ENCODE measurements at regions not wholly inside any gene's neighbourhood (a gene's known extent, or its start where the extent isn't known, plus 50 kb on each side); places are given as distances from the start of the nearest gene placed in this dataset.

GRCh38 chr1:234545517-234546386 lies 64.2 kb downstream of the IRF2BP2 start:
- peak overlapping the region; percentile 81 for H3K27ac ChIP-seq
- no peak for TF ChIP-seq ZFX (IDR thresholded peaks at IDR 0.05)
- TF ChIP-seq, protein P1, sequence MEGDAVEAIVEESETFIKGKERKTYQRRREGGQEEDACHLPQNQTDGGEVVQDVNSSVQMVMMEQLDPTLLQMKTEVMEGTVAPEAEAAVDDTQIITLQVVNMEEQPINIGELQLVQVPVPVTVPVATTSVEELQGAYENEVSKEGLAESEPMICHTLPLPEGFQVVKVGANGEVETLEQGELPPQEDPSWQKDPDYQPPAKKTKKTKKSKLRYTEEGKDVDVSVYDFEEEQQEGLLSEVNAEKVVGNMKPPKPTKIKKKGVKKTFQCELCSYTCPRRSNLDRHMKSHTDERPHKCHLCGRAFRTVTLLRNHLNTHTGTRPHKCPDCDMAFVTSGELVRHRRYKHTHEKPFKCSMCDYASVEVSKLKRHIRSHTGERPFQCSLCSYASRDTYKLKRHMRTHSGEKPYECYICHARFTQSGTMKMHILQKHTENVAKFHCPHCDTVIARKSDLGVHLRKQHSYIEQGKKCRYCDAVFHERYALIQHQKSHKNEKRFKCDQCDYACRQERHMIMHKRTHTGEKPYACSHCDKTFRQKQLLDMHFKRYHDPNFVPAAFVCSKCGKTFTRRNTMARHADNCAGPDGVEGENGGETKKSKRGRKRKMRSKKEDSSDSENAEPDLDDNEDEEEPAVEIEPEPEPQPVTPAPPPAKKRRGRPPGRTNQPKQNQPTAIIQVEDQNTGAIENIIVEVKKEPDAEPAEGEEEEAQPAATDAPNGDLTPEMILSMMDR (conservative IDR thresholded peaks at IDR 0.05), result no peak

- TF ChIP-seq, protein P1 (conservative IDR thresholded peaks at IDR 0.05), result no peak
- TF ChIP-seq ZFX (IDR thresholded peaks at IDR 0.05), result 0 out of 2 replicates have a peak, but pooled peaks have one; percentile 20
- H3K27ac ChIP-seq, result peak overlapping the region; percentile 81
Measured at GRCh38 chr1:234544087-234544579, 65.2 kb upstream of the TARBP1 start.

DNA sequence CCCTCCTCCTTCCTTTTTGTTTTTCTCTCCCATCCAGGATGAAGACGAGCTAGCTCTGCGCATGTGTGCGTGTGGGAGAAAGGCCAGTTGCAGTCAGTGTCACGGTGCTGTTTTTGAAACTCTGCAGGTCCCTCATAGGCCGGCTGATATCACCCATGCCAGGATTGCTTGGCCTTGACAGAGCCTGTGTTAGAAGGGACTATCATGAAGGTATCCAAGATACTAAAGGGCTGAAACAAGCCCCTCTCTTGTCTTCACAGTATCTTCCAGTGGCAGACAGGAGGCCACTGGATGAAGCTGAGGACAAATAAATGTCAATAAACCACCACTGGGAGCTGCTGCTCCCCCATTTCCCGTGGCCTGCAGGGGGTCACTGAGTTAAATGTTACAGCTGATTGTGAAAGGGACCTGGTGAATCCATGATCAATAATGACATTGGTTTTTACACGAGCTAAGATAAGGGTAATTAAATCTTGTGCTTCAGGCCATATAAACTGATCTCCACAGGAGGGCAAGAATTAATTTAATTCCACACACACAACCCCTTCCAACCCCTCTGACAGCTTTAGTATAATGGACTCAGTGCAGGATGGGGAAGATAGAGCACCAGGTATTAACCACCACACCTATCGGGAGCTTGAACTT lies 64.6 kb upstream of the TARBP1 start:
- TF ChIP-seq, protein P1 (conservative IDR thresholded peaks at IDR 0.05), result no peak
- no peak for TF ChIP-seq ZFX (IDR thresholded peaks at IDR 0.05)
- peak overlapping the region; percentile 81 for H3K27ac ChIP-seq

DNA sequence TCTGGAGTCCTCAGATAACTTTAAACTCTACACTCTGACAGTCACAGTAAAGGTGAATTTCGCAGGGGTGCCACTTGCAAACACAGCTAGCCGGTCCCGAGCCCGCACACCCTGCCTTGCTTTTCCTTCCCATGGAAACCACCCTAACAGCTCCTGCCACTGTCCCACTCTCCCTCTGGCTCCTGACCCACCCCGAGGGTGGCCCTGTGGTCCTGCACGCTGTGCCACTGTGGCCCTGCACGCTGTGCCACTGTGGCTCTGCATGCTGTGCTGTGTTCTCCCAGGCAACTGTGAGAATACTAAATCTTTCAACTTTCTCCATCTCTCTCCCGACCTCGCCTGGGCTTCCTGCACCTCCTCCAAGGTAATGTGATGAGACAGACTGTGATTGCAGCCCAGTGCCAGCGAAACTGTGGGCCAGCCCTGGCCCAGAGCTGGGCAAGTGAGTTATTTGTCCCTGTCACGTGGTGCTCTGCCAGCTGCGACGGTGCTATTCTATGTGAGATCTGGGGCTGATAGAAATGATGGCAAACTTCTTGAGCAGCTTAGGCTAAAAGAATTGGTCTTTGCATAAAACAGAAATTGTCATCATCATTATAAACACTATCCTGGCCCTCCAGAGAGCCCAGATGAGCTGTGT lies 63.4 kb upstream of the TARBP1 start:
- no peak for TF ChIP-seq ZFX (IDR thresholded peaks at IDR 0.05)
- TF ChIP-seq, protein P1 (conservative IDR thresholded peaks at IDR 0.05), result no peak
- H3K27ac ChIP-seq, result peak overlapping the region; percentile 36

DNA sequence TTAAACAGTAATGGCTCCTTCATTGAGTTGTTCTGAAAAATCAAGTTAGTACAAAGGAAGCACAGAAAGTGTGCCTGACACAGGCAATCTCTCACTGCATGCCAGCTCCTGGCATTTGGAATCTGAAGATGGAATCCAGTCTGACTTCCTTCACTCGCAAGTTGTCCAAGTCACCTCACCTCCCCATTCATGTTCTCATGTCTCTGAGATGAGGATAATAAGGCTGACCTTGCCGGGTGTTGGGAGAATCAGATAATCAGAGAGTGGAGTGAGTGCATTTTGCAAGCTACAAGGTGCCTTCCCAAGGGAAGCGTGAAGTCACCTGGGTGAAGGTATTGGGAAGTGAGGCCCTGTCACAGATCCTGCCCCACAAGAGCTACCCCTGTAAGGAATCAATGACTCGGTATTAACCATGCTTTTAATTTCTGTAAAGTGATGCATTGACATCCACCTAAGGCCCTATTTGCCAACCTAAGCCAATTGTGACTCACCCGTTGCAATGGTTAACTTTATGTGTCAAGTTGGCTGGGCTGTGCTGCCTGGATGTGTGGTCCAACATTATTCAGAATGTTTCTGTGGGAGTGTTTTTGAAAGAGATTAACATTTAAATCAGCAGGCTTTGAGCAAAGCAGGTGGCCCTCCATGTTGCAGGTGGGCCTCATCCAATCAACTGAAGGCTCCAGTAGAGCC lies 62.5 kb upstream of the TARBP1 start:
- peak overlapping the region; percentile 36 for H3K27ac ChIP-seq
- no peak for TF ChIP-seq ZFX (IDR thresholded peaks at IDR 0.05)
- TF ChIP-seq, protein P1 (conservative IDR thresholded peaks at IDR 0.05), result no peak

DNA sequence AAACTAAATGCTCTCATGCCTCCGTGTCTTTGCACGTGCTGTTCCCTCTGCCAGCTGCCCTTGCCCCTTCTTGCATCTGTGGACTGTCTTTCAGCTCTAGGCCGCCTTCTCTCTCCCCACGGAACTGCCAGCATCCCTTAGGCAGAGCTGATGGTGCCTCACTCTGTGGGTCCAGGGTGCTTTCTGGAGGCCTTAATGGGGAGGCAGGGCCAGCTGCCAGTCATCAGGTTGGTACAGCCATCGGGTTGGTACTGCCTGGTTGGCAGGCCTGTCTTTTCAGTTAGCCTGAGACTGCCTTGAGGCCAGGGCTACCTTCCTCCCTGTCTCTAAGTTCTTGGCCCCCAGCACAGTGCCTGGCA lies 61.4 kb upstream of the TARBP1 start:
- TF ChIP-seq, protein P1 (conservative IDR thresholded peaks at IDR 0.05), result no peak
- TF ChIP-seq ZFX (IDR thresholded peaks at IDR 0.05), result no peak
- no peak overlapping the region; the same call in 1 of the 2 replicates for H3K27ac ChIP-seq
